Fibroblast of lung (primary cell): ENCODE measurements at regions not wholly inside any gene's neighbourhood (a gene's known extent, or its start where the extent isn't known, plus 50 kb on each side); places are given as distances from the start of the nearest gene placed in this dataset.

Experiments
- DNase-seq, 2 donors: peaks; one replicate each; pipeline versions ENCODE4 v3.0.0 to v3.0.0-alpha.2; 2010; ENCODE audit warnings: low read depth in 2 of 2
- H2AFZ ChIP-seq: 2 replicates; pipeline ENCODE4 v1.5.1; 2012; ENCODE audit warnings: low read length, control low read depth, inconsistent platforms
- H3K27ac ChIP-seq: 2 replicates; pipeline ENCODE4 v1.5.1; 2011; ENCODE audit warnings: low read length, control low read depth; ENCODE audit not compliant: insufficient read depth
- H3K27me3 ChIP-seq: 2 replicates; pipeline ENCODE4 v1.5.1; 2011; ENCODE audit warnings: mild to moderate bottlenecking, low read length; ENCODE audit not compliant: control insufficient read depth, insufficient read depth
- H3K36me3 ChIP-seq: 2 replicates; pipeline ENCODE4 v1.5.1; 2011; ENCODE audit warnings: low read length; ENCODE audit not compliant: control insufficient read depth, insufficient read depth
- H3K4me1 ChIP-seq: 2 replicates; pipeline ENCODE4 v1.5.1; 2011; ENCODE audit warnings: low read length; ENCODE audit not compliant: control insufficient read depth, insufficient read depth; ENCODE audit errors: extremely low read depth
- H3K4me2 ChIP-seq: 2 replicates; pipeline ENCODE4 v1.5.1; 2011; ENCODE audit warnings: low read length, control low read depth; ENCODE audit not compliant: insufficient read depth; ENCODE audit errors: extremely low read depth
- H3K4me3 ChIP-seq, 4 experiments: fragments of 200-600 bp in 1 of 4; sonication (generic) in 1 of 4; replicated peaks in 1 of 4; 2 replicates each; pipeline ENCODE4 v1.5.1; 2011 to 2016; ENCODE audit warnings: low read length in 4 of 4, low read depth in 3 of 4, mild to moderate bottlenecking in 3 of 4, control low read depth in 2 of 4, inconsistent platforms in 1 of 4, mixed read lengths in 1 of 4; ENCODE audit not compliant: insufficient read depth in 1 of 4; ENCODE audit errors: control extremely low read depth in 1 of 4
- H3K79me2 ChIP-seq: 2 replicates; pipeline ENCODE4 v1.5.1; 2012; ENCODE audit warnings: mild to moderate bottlenecking, low read length, inconsistent platforms; ENCODE audit not compliant: control insufficient read depth, insufficient read depth
- H3K9ac ChIP-seq: 2 replicates; pipeline ENCODE4 v1.5.1; 2011; ENCODE audit warnings: mild to moderate bottlenecking, low read length, control low read depth; ENCODE audit not compliant: insufficient read depth
- H3K9me3 ChIP-seq: 2 replicates; pipeline ENCODE4 v1.5.1; 2012; ENCODE audit warnings: low read depth, low read length; ENCODE audit not compliant: control insufficient read depth, insufficient read depth
- H4K20me1 ChIP-seq: 2 replicates; pipeline ENCODE4 v1.5.1; 2011; ENCODE audit warnings: low read length; ENCODE audit not compliant: control insufficient read depth, insufficient read depth; ENCODE audit errors: extremely low read depth
- EZH2 ChIP-seq: IDR thresholded peaks from 2 replicates; pipeline ENCODE4 v1.5.1; 2012; ENCODE audit warnings: low read length, control low read depth, mild to moderate bottlenecking; ENCODE audit errors: missing control alignments
- TF ChIP-seq, protein P1 (sequence below), 2 donors: IDR thresholded peaks in 1 of 2; conservative IDR thresholded peaks in 1 of 2; 1 replicate in 1 of 2; 2 replicates in 1 of 2; pipeline ENCODE4 v1.5.1; 2011 to 2012; ENCODE audit warnings: low read length in 2 of 2, control low read depth in 1 of 2, inconsistent platforms in 1 of 2, low read depth in 1 of 2, mild to moderate bottlenecking in 1 of 2

DNA sequence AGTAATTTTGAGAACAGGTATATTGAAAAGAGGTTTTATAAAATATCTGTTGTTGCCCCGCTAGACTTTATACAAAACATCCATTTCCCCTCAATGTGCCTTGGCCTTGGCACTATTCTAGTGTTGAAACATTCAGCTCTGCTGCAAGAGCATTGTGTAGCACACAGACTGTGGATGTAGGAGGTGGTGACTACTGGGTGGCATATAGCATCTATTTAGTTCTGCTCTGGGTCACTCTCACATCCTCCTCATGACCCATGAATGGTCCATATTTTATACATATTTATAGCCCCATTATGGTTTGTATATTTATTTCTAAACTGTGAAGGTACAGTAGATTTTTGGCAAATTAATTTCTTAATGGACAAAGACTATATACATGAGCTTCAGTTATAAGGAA is 1022.0 kb upstream of the CELF4 start:
- H3K4me2 ChIP-seq, result no peak overlapping the region
- no peak overlapping the region for H3K9ac ChIP-seq
- H2AFZ ChIP-seq, result no peak overlapping the region
- H3K79me2 ChIP-seq, result no peaks in the 10 kb centered on the region
- H3K9me3 ChIP-seq, result no peaks in the 10 kb centered on the region
- H3K36me3 ChIP-seq, result no peaks in the 10 kb centered on the region
- no peaks in the 10 kb centered on the region for H3K27me3 ChIP-seq
- H3K27ac ChIP-seq, result no peak overlapping the region
- no peaks in the 10 kb centered on the region for H3K4me1 ChIP-seq
- no peaks in the 10 kb centered on the region for H4K20me1 ChIP-seq
- H3K4me3 ChIP-seq, result no peak overlapping the region
- DNase-seq, result no peak
- TF ChIP-seq EZH2, result no peak
- TF ChIP-seq, protein P1, sequence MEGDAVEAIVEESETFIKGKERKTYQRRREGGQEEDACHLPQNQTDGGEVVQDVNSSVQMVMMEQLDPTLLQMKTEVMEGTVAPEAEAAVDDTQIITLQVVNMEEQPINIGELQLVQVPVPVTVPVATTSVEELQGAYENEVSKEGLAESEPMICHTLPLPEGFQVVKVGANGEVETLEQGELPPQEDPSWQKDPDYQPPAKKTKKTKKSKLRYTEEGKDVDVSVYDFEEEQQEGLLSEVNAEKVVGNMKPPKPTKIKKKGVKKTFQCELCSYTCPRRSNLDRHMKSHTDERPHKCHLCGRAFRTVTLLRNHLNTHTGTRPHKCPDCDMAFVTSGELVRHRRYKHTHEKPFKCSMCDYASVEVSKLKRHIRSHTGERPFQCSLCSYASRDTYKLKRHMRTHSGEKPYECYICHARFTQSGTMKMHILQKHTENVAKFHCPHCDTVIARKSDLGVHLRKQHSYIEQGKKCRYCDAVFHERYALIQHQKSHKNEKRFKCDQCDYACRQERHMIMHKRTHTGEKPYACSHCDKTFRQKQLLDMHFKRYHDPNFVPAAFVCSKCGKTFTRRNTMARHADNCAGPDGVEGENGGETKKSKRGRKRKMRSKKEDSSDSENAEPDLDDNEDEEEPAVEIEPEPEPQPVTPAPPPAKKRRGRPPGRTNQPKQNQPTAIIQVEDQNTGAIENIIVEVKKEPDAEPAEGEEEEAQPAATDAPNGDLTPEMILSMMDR (conservative IDR thresholded peaks at IDR 0.05 in 1 of 2, IDR thresholded peaks at IDR 0.05 in 1 of 2; ENCODE audit: low read depth in 1 of 2, low read length in 2 of 2), result no peak

DNA sequence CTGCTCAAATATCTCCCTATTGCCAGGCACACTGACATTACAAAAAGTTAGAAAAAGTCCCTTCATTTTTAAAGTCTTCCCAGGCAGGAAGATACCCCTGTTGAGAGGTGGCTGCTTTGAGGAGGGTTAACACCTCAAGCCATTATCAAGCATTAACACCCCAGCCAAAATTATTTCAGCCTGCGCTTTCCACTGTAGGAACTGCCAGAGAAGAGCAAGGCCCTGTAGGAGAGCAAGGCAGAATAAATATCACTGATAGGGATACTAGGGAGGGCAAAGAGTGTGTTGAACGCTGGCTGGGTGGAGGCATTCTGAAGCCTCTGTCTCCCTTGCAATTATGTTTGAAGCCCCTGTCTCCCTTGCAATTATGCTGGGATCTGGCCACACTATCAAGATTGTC is 1020.7 kb upstream of the CELF4 start:
- Histone ChIP-seq H4K20me1 (no peaks in the 10 kb centered on the region), H3K27ac (no peak overlapping the region), H3K27me3 (no peaks in the 10 kb centered on the region), H2AFZ (no peak overlapping the region), H3K9ac (no peak overlapping the region), H3K4me1 (no peaks in the 10 kb centered on the region), H3K36me3 (no peaks in the 10 kb centered on the region), H3K4me2 (no peak overlapping the region), H3K79me2 (no peaks in the 10 kb centered on the region), H3K4me3 (no peak overlapping the region), H3K9me3 (no peaks in the 10 kb centered on the region)
- DNase-seq, result no peak
- TF ChIP-seq, protein P1 (conservative IDR thresholded peaks at IDR 0.05 in 1 of 2, IDR thresholded peaks at IDR 0.05 in 1 of 2; ENCODE audit: low read depth in 1 of 2, low read length in 2 of 2), result no peak
- no peak for TF ChIP-seq EZH2

DNA sequence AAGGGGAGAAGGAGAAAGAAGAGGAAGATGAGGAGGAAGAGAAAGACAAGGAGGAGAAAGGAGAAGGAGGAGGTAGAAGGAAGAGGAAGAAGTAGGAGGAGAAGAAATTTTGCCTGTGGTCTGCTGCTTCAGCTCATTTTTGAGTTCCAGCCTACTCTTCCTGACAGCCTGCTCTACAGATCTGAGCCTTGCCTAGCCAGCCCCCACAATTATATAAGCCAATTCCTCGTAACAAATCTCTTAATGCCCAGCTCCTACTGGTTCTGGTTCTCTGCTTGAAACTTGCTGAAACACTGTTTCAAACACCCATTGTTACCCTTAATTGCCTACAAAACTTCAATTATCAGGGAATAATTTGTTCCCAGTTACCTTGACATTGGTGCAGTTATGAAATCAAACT is 1014.2 kb upstream of the CELF4 start:
- no peaks in the 10 kb centered on the region for H3K79me2 ChIP-seq
- no peak overlapping the region for H3K27ac ChIP-seq
- no peak overlapping the region for H3K4me3 ChIP-seq
- TF ChIP-seq EZH2, result no peak
- TF ChIP-seq, protein P1 (conservative IDR thresholded peaks at IDR 0.05 in 1 of 2, IDR thresholded peaks at IDR 0.05 in 1 of 2; ENCODE audit: low read depth in 1 of 2, low read length in 2 of 2), result no peak
- no peak for DNase-seq
- no peak overlapping the region for H2AFZ ChIP-seq
- no peak overlapping the region for H3K9ac ChIP-seq
- no peak overlapping the region for H3K4me2 ChIP-seq
- no peaks in the 10 kb centered on the region for H3K27me3 ChIP-seq
- H3K9me3 ChIP-seq, result no peaks in the 10 kb centered on the region
- no peaks in the 10 kb centered on the region for H3K4me1 ChIP-seq
- no peaks in the 10 kb centered on the region for H4K20me1 ChIP-seq
- H3K36me3 ChIP-seq, result no peaks in the 10 kb centered on the region
